H1 (cell line): ENCODE measurements at regions not wholly inside any gene's neighbourhood (a gene's known extent, or its start where the extent isn't known, plus 50 kb on each side); places are given as distances from the start of the nearest gene placed in this dataset.

Source experiments
- ASH2L ChIP-seq: fragments of 200-600, 300-600 bp; sonication (generic); IDR thresholded peaks from one replicate; pipeline ENCODE4 v1.7.1; 2017; ENCODE audit warnings: low read length
- CREB1 ChIP-seq: IDR thresholded peaks from 2 replicates; pipeline ENCODE4 v1.6.1; 2012; ENCODE audit warnings: inconsistent platforms
- CTCF ChIP-seq, 3 experiments: IDR thresholded peaks; 1 replicate in 2 of 3; 2 replicates in 1 of 3; pipeline versions ENCODE4 v1.5.1 to v1.6.1; 2011; ENCODE audit warnings: low read length in 3 of 3, mild to moderate bottlenecking in 3 of 3, inconsistent platforms in 2 of 3, low read depth in 1 of 3, moderate library complexity in 1 of 3; ENCODE audit not compliant: insufficient read depth in 1 of 3; ENCODE audit errors: control extremely low read depth in 1 of 3
- EGR1 ChIP-seq: IDR thresholded peaks from 2 replicates; pipeline ENCODE4 v1.6.1; 2011; ENCODE audit warnings: low read depth, low read length, borderline replicate concordance
- EZH2 ChIP-seq: fragments of 200-600 bp; sonication (generic); IDR thresholded peaks from 2 replicates; pipeline ENCODE4 v1.7.1; 2012; ENCODE audit warnings: low read depth, mild to moderate bottlenecking, moderate library complexity, low read length, inconsistent platforms; ENCODE audit not compliant: severe bottlenecking
- HDAC6 ChIP-seq: IDR thresholded peaks from one replicate; pipeline ENCODE4 v1.7.1; 2012; ENCODE audit warnings: low read depth, mild to moderate bottlenecking, inconsistent platforms, low read length, moderate library complexity
- KDM1A ChIP-seq: fragments of 200-600, 300-600 bp; sonication (generic); IDR thresholded peaks from 2 replicates; pipeline ENCODE4 v1.7.1; 2016; ENCODE audit warnings: mild to moderate bottlenecking, low read length, borderline replicate concordance
- MAX ChIP-seq: IDR thresholded peaks from 2 replicates; pipeline ENCODE4 v1.6.1; 2012; ENCODE audit warnings: inconsistent platforms
- POLR2A ChIP-seq, 2 experiments: IDR thresholded peaks; 1 replicate in 1 of 2; 2 replicates in 1 of 2; pipeline ENCODE4 v1.6.1; 2011; ENCODE audit warnings: low read depth in 2 of 2, low read length in 2 of 2, mild to moderate bottlenecking in 2 of 2; ENCODE audit errors: control extremely low read depth in 1 of 2
- TAF1 ChIP-seq: IDR thresholded peaks from 2 replicates; pipeline ENCODE4 v1.6.1; 2011; ENCODE audit warnings: mild to moderate bottlenecking, low read depth, low read length
- USF2 ChIP-seq: IDR thresholded peaks from 2 replicates; pipeline ENCODE4 v1.6.1; 2011; ENCODE audit warnings: low read length, improper control_type of control experiment
- ZNF274 ChIP-seq: IDR thresholded peaks from 2 replicates; pipeline ENCODE4 v1.7.0; 2012; ENCODE audit warnings: low read length, borderline replicate concordance; ENCODE audit errors: extremely low read depth

DNA sequence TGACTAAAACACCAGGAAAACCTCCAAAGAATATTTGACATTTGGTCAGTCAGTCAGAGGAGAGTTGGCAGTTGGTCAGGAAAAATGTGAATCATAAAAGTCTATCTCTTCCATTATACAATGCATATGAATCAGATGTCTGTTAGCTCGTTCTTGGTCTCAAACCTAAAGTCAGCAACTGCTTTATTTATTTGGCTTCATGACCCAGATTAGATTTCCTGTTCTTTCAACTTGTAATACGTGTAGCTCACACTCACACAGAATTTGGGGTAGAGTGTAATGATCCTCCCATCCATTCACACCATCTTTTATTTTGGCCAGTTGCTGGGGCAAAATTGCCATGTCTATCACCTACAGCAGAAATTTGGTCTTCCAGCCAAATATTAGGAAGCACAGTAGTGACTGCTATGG, 81.9 kb upstream of the COL5A2 start:
- no peak for TF ChIP-seq CTCF (IDR thresholded peaks at IDR 0.05; ENCODE audit: control extremely low read depth in 1 of 3, insufficient read depth in 1 of 3, low read depth in 1 of 3, low read length in 3 of 3)
- no peak for TF ChIP-seq EGR1
- TF ChIP-seq POLR2A (IDR thresholded peaks at IDR 0.05; ENCODE audit: control extremely low read depth in 1 of 2, low read depth in 2 of 2, low read length in 2 of 2): no peak
- TF ChIP-seq EZH2: no peak
- no peak for TF ChIP-seq ZNF274
- TF ChIP-seq CREB1: no peak
- TF ChIP-seq ASH2L: no peak
- no peak for TF ChIP-seq MAX
- TF ChIP-seq KDM1A: no peak
- TF ChIP-seq TAF1: no peak
- TF ChIP-seq HDAC6: no peak
- TF ChIP-seq USF2: no peak
